ENCODE measurements at regions not wholly inside any gene's neighbourhood (a gene's known extent, or its start where the extent isn't known, plus 50 kb on each side); places are given as distances from the start of the nearest gene placed in this dataset.

DNA sequence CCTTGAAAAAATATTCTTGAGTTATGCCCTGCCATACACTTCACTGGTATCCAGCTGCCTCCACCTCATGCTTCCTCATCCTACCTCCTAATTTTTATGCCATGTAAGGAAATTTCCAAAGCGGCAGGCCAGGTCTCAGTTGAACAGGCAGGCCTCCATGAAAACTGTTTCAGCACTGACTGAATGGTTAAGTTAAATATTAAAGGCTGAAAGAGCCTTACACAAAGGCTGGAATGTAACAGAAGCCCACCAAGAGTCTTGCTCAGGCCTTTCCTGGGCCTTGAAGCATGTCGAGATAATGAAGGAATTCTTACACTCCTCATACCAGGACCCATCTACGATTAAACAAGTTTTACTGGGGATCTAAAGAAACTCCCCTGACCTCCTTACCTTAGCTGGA, 359.6 kb upstream of the NOCT start:
- H3K27ac ChIP-seq = no peak overlapping the region
- no peaks in the 10 kb centered on the region for H3K36me3 ChIP-seq
- H3K4me3 ChIP-seq (ENCODE audit: low read depth in 1 of 2, low read length in 1 of 2) = no peak overlapping the region
- H3K9me3 ChIP-seq = no peaks in the 10 kb centered on the region
- H3K4me1 ChIP-seq (ENCODE audit: control insufficient read depth in 1 of 2, insufficient read depth in 1 of 2, low read depth in 1 of 2, low read length in 1 of 2) = no peaks in the 10 kb centered on the region
- H3K27me3 ChIP-seq = peaks cover 27% of the 10 kb centered on the region
- no peak for TF ChIP-seq CTCF (IDR thresholded peaks at IDR 0.05)

DNA sequence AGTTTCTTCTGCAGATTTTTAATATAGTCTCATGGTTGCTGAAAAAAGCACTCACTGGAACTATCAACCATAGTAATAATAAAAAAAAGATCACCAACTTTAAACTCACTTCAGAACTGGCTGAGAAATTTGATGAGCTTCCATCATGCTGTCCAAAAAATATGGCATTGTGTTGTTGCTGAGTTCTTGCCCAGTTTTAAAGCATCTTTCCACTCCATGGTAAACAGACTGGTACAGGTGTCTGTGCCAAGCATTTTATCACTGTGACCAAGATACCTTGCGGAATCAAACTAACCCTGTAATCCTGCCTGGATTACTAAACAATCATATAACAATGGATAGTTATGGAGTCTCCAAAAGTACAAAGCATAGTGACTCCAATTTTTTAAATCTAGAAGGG, 360.3 kb upstream of the NOCT start:
- no peak overlapping the region for H3K27ac ChIP-seq
- H3K27me3 ChIP-seq = peaks cover 24% of the 10 kb centered on the region
- H3K4me3 ChIP-seq (ENCODE audit: low read depth in 1 of 2, low read length in 1 of 2) = no peak overlapping the region
- no peaks in the 10 kb centered on the region for H3K36me3 ChIP-seq
- no peaks in the 10 kb centered on the region for H3K9me3 ChIP-seq
- TF ChIP-seq CTCF (IDR thresholded peaks at IDR 0.05) = no peak
- no peaks in the 10 kb centered on the region for H3K4me1 ChIP-seq (ENCODE audit: control insufficient read depth in 1 of 2, insufficient read depth in 1 of 2, low read depth in 1 of 2, low read length in 1 of 2)

DNA sequence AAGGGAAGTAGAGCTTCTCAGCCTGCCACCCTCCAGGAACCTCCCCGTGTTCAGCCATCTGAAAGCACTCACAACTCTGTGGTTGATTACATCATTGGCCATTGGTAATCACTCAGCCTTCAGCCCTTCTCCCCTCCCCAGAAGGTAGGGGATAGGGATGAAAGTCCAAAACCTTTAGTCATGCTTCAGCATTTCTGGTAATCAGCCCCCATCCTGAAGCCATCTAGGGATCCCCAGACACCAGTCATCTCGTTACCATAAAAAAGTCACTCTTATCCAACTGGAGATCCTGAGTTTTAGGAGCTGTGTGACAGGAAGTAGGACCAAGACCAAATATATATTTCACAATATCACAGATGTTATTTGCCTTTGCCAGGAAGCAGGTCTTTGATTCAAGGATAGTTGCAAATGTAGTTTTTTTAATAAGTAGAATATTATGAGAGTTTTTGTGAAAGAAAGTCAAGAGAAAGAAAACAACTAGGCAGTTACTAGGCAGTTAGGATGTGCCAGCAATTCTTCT, 364.6 kb upstream of the NOCT start:
- Histone ChIP-seq H3K4me3 (ENCODE audit: low read depth in 1 of 2, low read length in 1 of 2) (no peak overlapping the region), H3K27ac (no peak overlapping the region), H3K4me1 (ENCODE audit: control insufficient read depth in 1 of 2, insufficient read depth in 1 of 2, low read depth in 1 of 2, low read length in 1 of 2) (no peaks in the 10 kb centered on the region), H3K27me3 (no peaks in the 10 kb centered on the region), H3K36me3 (no peaks in the 10 kb centered on the region), H3K9me3 (no peaks in the 10 kb centered on the region)
- no peak for TF ChIP-seq CTCF (IDR thresholded peaks at IDR 0.05)

DNA sequence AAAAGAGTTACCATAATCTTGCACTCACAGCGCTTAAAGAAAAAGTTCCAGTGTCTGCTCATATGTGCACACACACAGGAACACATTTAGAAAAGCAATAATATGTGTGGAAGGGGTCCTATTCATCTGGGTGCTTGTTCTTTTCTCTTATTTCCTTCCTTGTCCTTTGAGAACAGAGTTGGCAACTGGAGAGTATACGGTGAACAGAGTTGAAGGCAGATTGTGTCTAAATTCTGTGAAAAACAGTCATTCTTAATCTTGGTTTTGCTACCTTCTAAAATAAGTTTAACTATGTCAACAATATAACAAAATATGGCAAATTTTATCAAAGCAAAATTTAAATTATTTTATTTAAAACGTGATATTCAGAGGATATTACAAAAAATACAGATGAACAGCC, 365.1 kb upstream of the NOCT start:
- Histone ChIP-seq H3K36me3 (no peaks in the 10 kb centered on the region), H3K4me1 (ENCODE audit: control insufficient read depth in 1 of 2, insufficient read depth in 1 of 2, low read depth in 1 of 2, low read length in 1 of 2) (no peaks in the 10 kb centered on the region), H3K27ac (no peak overlapping the region), H3K9me3 (no peaks in the 10 kb centered on the region), H3K27me3 (no peaks in the 10 kb centered on the region), H3K4me3 (ENCODE audit: low read depth in 1 of 2, low read length in 1 of 2) (no peak overlapping the region)
- no peak for TF ChIP-seq CTCF (IDR thresholded peaks at IDR 0.05)

DNA sequence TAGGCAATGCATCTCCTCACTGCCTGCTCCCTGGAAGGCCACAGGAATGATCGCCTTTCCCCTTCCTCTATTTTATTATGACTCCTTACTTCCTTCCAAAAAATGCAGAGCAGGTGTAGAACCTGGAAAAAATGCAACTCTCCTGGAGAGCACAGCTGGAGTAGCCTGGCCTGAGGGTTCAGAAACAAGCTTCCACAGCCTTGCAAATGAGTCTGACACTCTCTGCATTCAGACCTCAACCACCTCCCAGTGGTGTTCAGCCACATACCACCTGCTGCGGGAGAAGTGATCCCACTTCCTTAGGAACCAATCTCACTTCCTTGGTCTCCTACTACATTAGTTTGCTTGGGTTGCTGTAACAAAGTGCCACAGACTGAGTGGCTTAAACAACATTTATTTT, 368.1 kb upstream of the NOCT start:
- TF ChIP-seq CTCF (IDR thresholded peaks at IDR 0.05) = no peak
- Histone ChIP-seq H3K4me3 (ENCODE audit: low read depth in 1 of 2, low read length in 1 of 2) (no peak overlapping the region), H3K27ac (no peak overlapping the region), H3K27me3 (no peaks in the 10 kb centered on the region), H3K36me3 (no peaks in the 10 kb centered on the region), H3K9me3 (no peaks in the 10 kb centered on the region), H3K4me1 (ENCODE audit: control insufficient read depth in 1 of 2, insufficient read depth in 1 of 2, low read depth in 1 of 2, low read length in 1 of 2) (no peaks in the 10 kb centered on the region)

DNA sequence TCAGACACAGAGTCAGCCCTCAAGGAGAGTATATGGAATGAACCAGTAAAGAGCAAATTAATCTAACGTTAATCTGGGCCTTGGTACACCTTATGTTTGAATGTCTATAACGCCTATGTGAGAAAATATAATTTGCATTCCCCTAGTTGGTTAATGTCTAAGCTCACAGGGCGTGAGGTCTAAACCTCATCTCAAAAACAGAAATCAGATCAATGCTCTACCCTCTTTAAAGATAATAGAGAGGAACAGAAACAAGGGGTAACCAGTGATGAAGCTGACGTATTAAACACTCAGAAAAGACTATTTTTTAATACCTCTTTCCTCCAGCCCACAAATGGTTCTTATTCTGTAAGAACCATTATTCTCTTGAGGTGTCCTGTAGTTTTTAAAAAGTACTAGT, 369.2 kb upstream of the NOCT start:
- no peak for TF ChIP-seq CTCF (IDR thresholded peaks at IDR 0.05)
- H3K27me3 ChIP-seq = no peaks in the 10 kb centered on the region
- no peaks in the 10 kb centered on the region for H3K36me3 ChIP-seq
- H3K4me3 ChIP-seq (ENCODE audit: low read depth in 1 of 2, low read length in 1 of 2) = no peak overlapping the region
- H3K9me3 ChIP-seq = no peaks in the 10 kb centered on the region
- H3K27ac ChIP-seq = no peak overlapping the region
- no peaks in the 10 kb centered on the region for H3K4me1 ChIP-seq (ENCODE audit: control insufficient read depth in 1 of 2, insufficient read depth in 1 of 2, low read depth in 1 of 2, low read length in 1 of 2)
